ENCODE measurements at regions not wholly inside any gene's neighbourhood (a gene's known extent, or its start where the extent isn't known, plus 50 kb on each side); places are given as distances from the start of the nearest gene placed in this dataset.

DNA sequence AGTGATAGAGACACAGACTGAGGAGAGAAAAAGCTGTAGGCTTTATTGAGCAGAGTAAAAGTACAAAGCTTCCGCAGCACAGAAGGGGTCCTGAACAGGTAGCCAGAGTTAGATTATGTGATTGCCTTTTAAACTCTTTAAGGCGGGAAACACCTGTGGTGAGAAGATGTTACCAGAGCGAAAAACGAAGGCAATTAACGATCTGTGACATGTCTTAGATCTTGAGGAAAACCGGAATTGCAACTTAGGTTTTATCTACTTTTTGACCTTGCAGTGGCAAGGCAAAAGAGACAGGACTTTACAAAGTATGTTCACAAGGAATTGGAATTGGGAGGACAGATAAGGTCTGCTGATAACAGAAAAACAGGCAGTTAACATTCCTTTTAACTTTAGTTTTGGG is 493.6 kb upstream of the FAT3 start:
- H3K4me3 ChIP-seq (ENCODE audit: low read length), result no peak overlapping the region
- intact Hi-C loops (cut with micrococcal nuclease), result no loop called here
- H3K36me3 ChIP-seq (ENCODE audit: control insufficient read depth, insufficient read depth, low read length), result no peaks in the 10 kb centered on the region
- Mint-ChIP-seq H3K36me3 (peaks cover 12% of the 10 kb centered on the region), H3K4me3 (no peak overlapping the region), H3K27me3 (ENCODE audit: low read depth in 2 of 2) (no peaks in the 10 kb centered on the region), H3K4me1 (no peaks in the 10 kb centered on the region), H3K27ac (no peak overlapping the region), H3K9me3 (peaks cover 15 to 27% of the 10 kb centered on the region in 2 donors)
- H3K27ac ChIP-seq (ENCODE audit: low read length), result no peak overlapping the region
- TF ChIP-seq, protein P1, sequence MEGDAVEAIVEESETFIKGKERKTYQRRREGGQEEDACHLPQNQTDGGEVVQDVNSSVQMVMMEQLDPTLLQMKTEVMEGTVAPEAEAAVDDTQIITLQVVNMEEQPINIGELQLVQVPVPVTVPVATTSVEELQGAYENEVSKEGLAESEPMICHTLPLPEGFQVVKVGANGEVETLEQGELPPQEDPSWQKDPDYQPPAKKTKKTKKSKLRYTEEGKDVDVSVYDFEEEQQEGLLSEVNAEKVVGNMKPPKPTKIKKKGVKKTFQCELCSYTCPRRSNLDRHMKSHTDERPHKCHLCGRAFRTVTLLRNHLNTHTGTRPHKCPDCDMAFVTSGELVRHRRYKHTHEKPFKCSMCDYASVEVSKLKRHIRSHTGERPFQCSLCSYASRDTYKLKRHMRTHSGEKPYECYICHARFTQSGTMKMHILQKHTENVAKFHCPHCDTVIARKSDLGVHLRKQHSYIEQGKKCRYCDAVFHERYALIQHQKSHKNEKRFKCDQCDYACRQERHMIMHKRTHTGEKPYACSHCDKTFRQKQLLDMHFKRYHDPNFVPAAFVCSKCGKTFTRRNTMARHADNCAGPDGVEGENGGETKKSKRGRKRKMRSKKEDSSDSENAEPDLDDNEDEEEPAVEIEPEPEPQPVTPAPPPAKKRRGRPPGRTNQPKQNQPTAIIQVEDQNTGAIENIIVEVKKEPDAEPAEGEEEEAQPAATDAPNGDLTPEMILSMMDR (IDR thresholded peaks at IDR 0.05), result no peak
- no peaks in the 10 kb centered on the region for H3K27me3 ChIP-seq (ENCODE audit: control insufficient read depth, insufficient read depth, low read length)
- no peaks in the 10 kb centered on the region for H3K4me1 ChIP-seq (ENCODE audit: control insufficient read depth, insufficient read depth, low read length)
- H3K9me3 ChIP-seq (ENCODE audit: control insufficient read depth, insufficient read depth, low read length), result peaks cover 4% of the 10 kb centered on the region
- DNase-seq (no peak), ATAC-seq (no peak)
- 73% methylated on average over 6 of the region's 6 CpGs for WGBS (ENCODE audit: insufficient coverage)

GRCh38 chr11:91730620-91731019 is 494.0 kb upstream of the FAT3 start:
- peaks cover 4% of the 10 kb centered on the region for H3K9me3 ChIP-seq (ENCODE audit: control insufficient read depth, insufficient read depth, low read length)
- no peaks in the 10 kb centered on the region for H3K36me3 ChIP-seq (ENCODE audit: control insufficient read depth, insufficient read depth, low read length)
- H3K4me3 Mint-ChIP-seq, result no peak overlapping the region
- TF ChIP-seq, protein P1 (IDR thresholded peaks at IDR 0.05), result no peak
- no peak overlapping the region for H3K27ac Mint-ChIP-seq
- 90% methylated on average over 4 of the region's 4 CpGs for WGBS (ENCODE audit: insufficient coverage)
- no peaks in the 10 kb centered on the region for H3K27me3 Mint-ChIP-seq (ENCODE audit: low read depth in 2 of 2)
- H3K36me3 Mint-ChIP-seq, result peaks cover 12% of the 10 kb centered on the region
- intact Hi-C loops (cut with micrococcal nuclease), result no loop called here
- H3K27ac ChIP-seq (ENCODE audit: low read length), result no peak overlapping the region
- H3K4me1 ChIP-seq (ENCODE audit: control insufficient read depth, insufficient read depth, low read length), result no peaks in the 10 kb centered on the region
- no peaks in the 10 kb centered on the region for H3K27me3 ChIP-seq (ENCODE audit: control insufficient read depth, insufficient read depth, low read length)
- no peak for ATAC-seq
- no peak for DNase-seq
- no peak overlapping the region for H3K4me3 ChIP-seq (ENCODE audit: low read length)
- H3K9me3 Mint-ChIP-seq, result peaks cover 13 to 27% of the 10 kb centered on the region in 2 donors
- no peaks in the 10 kb centered on the region for H3K4me1 Mint-ChIP-seq

DNA sequence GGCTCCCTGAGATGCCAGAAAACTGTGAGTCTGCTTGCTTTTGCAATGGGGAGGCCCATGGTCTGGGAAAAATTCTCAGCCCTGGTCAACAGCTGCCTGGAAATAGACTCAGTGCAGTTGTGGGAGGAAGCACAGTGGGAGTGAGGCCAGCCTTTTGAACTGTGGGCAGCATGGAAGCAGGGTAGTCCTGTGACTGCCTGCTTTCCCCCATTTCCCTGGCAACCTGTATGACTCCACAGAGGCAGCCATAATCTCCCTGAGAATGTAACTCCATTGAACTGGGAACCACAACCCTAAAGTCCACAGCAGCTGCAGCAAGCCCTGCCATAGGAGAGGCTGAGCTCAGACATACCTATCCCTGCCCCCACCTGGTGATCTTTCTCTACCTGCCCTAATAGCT is 494.6 kb upstream of the FAT3 start:
- no peak overlapping the region for H3K27ac ChIP-seq (ENCODE audit: low read length)
- H3K9me3 ChIP-seq (ENCODE audit: control insufficient read depth, insufficient read depth, low read length), result peaks cover 4% of the 10 kb centered on the region
- H3K27ac Mint-ChIP-seq, result no peak overlapping the region
- no peak overlapping the region for H3K4me3 ChIP-seq (ENCODE audit: low read length)
- ATAC-seq (no peak), DNase-seq (no peak)
- no peaks in the 10 kb centered on the region for H3K36me3 ChIP-seq (ENCODE audit: control insufficient read depth, insufficient read depth, low read length)
- no peaks in the 10 kb centered on the region for H3K27me3 ChIP-seq (ENCODE audit: control insufficient read depth, insufficient read depth, low read length)
- intact Hi-C loops (cut with micrococcal nuclease), result no loop called here
- no peaks in the 10 kb centered on the region for H3K27me3 Mint-ChIP-seq (ENCODE audit: low read depth in 2 of 2)
- H3K9me3 Mint-ChIP-seq, result peaks cover 13 to 27% of the 10 kb centered on the region in 2 donors
- no peaks in the 10 kb centered on the region for H3K4me1 Mint-ChIP-seq
- TF ChIP-seq, protein P1 (IDR thresholded peaks at IDR 0.05), result no peak
- H3K4me1 ChIP-seq (ENCODE audit: control insufficient read depth, insufficient read depth, low read length), result no peaks in the 10 kb centered on the region
- H3K36me3 Mint-ChIP-seq, result peaks cover 9% of the 10 kb centered on the region
- no peak overlapping the region for H3K4me3 Mint-ChIP-seq

- Histone ChIP-seq H3K4me1 (ENCODE audit: control insufficient read depth, insufficient read depth, low read length) (no peaks in the 10 kb centered on the region), H3K36me3 (ENCODE audit: control insufficient read depth, insufficient read depth, low read length) (no peaks in the 10 kb centered on the region), H3K4me3 (ENCODE audit: low read length) (no peak overlapping the region), H3K27ac (ENCODE audit: low read length) (no peak overlapping the region), H3K9me3 (ENCODE audit: control insufficient read depth, insufficient read depth, low read length) (no peaks in the 10 kb centered on the region), H3K27me3 (ENCODE audit: control insufficient read depth, insufficient read depth, low read length) (no peaks in the 10 kb centered on the region)
- Mint-ChIP-seq H3K9me3 (peaks cover 14 to 15% of the 10 kb centered on the region in 2 donors), H3K4me1 (no peaks in the 10 kb centered on the region), H3K4me3 (no peak overlapping the region), H3K27me3 (ENCODE audit: low read depth in 2 of 2) (no peaks in the 10 kb centered on the region), H3K36me3 (no peaks in the 10 kb centered on the region), H3K27ac (no peak overlapping the region)
- intact Hi-C loops (cut with micrococcal nuclease), result no loop called here
- TF ChIP-seq, protein P1 (IDR thresholded peaks at IDR 0.05), result no peak
- ATAC-seq (no peak), DNase-seq (no peak)
- WGBS (ENCODE audit: insufficient coverage), result 55% methylated on average over 4 of the region's 5 CpGs
Measured at GRCh38 chr11:91717169-91717568, 507.4 kb upstream of the FAT3 start.

Data from natural killer cell (primary cell).